ENCODE measurements at regions not wholly inside any gene's neighbourhood (a gene's known extent, or its start where the extent isn't known, plus 50 kb on each side); places are given as distances from the start of the nearest gene placed in this dataset.

GRCh38 chr6:81237226-81237625 lies 515.3 kb downstream of the TENT5A start:
- no peak overlapping the region for H3K27ac ChIP-seq
- no peak for TF ChIP-seq POLR2AphosphoS5 (IDR thresholded peaks at IDR 0.05)
- no peak for TF ChIP-seq EP300 (IDR thresholded peaks at IDR 0.05)
- TF ChIP-seq, protein P1, sequence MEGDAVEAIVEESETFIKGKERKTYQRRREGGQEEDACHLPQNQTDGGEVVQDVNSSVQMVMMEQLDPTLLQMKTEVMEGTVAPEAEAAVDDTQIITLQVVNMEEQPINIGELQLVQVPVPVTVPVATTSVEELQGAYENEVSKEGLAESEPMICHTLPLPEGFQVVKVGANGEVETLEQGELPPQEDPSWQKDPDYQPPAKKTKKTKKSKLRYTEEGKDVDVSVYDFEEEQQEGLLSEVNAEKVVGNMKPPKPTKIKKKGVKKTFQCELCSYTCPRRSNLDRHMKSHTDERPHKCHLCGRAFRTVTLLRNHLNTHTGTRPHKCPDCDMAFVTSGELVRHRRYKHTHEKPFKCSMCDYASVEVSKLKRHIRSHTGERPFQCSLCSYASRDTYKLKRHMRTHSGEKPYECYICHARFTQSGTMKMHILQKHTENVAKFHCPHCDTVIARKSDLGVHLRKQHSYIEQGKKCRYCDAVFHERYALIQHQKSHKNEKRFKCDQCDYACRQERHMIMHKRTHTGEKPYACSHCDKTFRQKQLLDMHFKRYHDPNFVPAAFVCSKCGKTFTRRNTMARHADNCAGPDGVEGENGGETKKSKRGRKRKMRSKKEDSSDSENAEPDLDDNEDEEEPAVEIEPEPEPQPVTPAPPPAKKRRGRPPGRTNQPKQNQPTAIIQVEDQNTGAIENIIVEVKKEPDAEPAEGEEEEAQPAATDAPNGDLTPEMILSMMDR (IDR thresholded peaks at IDR 0.05): no peak
- TF ChIP-seq POLR2A (IDR thresholded peaks at IDR 0.05): no peak
- H3K27me3 ChIP-seq: no peaks in the 10 kb centered on the region
- 92 to 95% (median 94%) methylated on average over 2 of the region's 2 CpGs for WGBS, 5 donors
- H3K9me3 ChIP-seq: no peaks in the 10 kb centered on the region
- intact Hi-C loops (cut with DNase I; ENCODE audit: low total_unique reads): no loop called here
- H3K4me1 ChIP-seq: no peaks in the 10 kb centered on the region
- no peaks in the 10 kb centered on the region for H3K36me3 ChIP-seq
- no peak overlapping the region for H3K4me3 ChIP-seq
- no peak for DNase-seq

GRCh38 chr6:81235512-81235911 lies 517.0 kb downstream of the TENT5A start:
- no peaks in the 10 kb centered on the region for H3K27me3 ChIP-seq
- no peak for DNase-seq
- H3K27ac ChIP-seq: no peak overlapping the region
- no peak overlapping the region for H3K4me3 ChIP-seq
- no peaks in the 10 kb centered on the region for H3K36me3 ChIP-seq
- TF ChIP-seq POLR2A (IDR thresholded peaks at IDR 0.05): no peak
- no peak for TF ChIP-seq POLR2AphosphoS5 (IDR thresholded peaks at IDR 0.05)
- TF ChIP-seq EP300 (IDR thresholded peaks at IDR 0.05): no peak
- TF ChIP-seq, protein P1 (IDR thresholded peaks at IDR 0.05): no peak
- no peaks in the 10 kb centered on the region for H3K9me3 ChIP-seq
- no peaks in the 10 kb centered on the region for H3K4me1 ChIP-seq
- intact Hi-C loops (cut with DNase I; ENCODE audit: low total_unique reads): no loop called here
- 58 to 80% (median 71%) methylated on average over 2 of the region's 2 CpGs for WGBS, 5 donors

GRCh38 chr6:81233990-81234389 lies 518.5 kb downstream of the TENT5A start:
- no peak for DNase-seq
- Histone ChIP-seq H3K36me3 (no peaks in the 10 kb centered on the region), H3K27me3 (no peaks in the 10 kb centered on the region), H3K4me3 (no peak overlapping the region), H3K9me3 (no peaks in the 10 kb centered on the region), H3K27ac (no peak overlapping the region), H3K4me1 (peaks cover 0 to 4% (median 0%) of the 10 kb centered on the region in 4 donors)
- WGBS, 5 donors: 61 to 82% (median 78%) methylated on average over 1 of the region's 1 CpG
- intact Hi-C loops (cut with DNase I; ENCODE audit: low total_unique reads): no loop called here
- TF ChIP-seq, protein P1 (IDR thresholded peaks at IDR 0.05): no peak
- TF ChIP-seq POLR2AphosphoS5 (IDR thresholded peaks at IDR 0.05) (no peak), EP300 (IDR thresholded peaks at IDR 0.05) (no peak), POLR2A (IDR thresholded peaks at IDR 0.05) (no peak)

- 9 to 20% (median 12%) methylated on average over 2 of the region's 2 CpGs for WGBS, 5 donors
- Histone ChIP-seq H3K9me3 (no peaks in the 10 kb centered on the region), H3K36me3 (no peaks in the 10 kb centered on the region), H3K4me1 (peaks cover 0 to 4% (median 0%) of the 10 kb centered on the region in 4 donors), H3K4me3 (no peak overlapping the region), H3K27me3 (no peaks in the 10 kb centered on the region), H3K27ac (no peak overlapping the region)
- TF ChIP-seq EP300 (IDR thresholded peaks at IDR 0.05): no peak
- DNase-seq: peak in 1 of 2 donors; percentile 51
- intact Hi-C loops (cut with DNase I; ENCODE audit: low total_unique reads): no loop called here
Observed at GRCh38 chr6:81228912-81229555, 523.4 kb downstream of the TENT5A start.

DNA sequence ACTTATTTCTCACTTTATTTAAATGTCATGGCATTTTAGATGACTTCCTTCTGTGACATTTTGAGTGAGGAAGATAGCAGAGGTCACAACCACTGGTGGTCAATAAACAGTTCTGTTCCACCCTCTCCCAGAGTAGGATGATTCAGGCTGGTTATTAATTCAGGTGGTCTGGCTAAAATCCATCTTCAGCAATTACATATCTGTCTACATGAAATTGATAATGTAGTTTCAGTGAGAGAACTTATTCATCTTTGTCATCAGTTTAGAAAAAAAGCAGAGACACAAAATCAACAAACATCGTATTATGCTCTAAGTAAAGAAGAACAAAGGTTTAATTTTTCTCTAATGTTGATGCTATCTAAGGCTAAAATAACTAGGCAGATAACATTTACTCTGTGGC lies 525.5 kb downstream of the TENT5A start:
- Histone ChIP-seq H3K27me3 (no peaks in the 10 kb centered on the region), H3K4me1 (peaks cover 0 to 4% (median 0%) of the 10 kb centered on the region in 4 donors), H3K4me3 (no peak overlapping the region), H3K36me3 (no peaks in the 10 kb centered on the region), H3K9me3 (no peaks in the 10 kb centered on the region), H3K27ac (no peak overlapping the region)
- TF ChIP-seq EP300 (IDR thresholded peaks at IDR 0.05): no peak
- TF ChIP-seq POLR2AphosphoS5 (IDR thresholded peaks at IDR 0.05): no peak
- TF ChIP-seq, protein P1 (IDR thresholded peaks at IDR 0.05): no peak
- TF ChIP-seq POLR2A (IDR thresholded peaks at IDR 0.05): no peak
- intact Hi-C loops (cut with DNase I; ENCODE audit: low total_unique reads): no loop called here
- no peak for DNase-seq
- 54 to 84% (median 79%) methylated on average over 1 of the region's 1 CpG for WGBS, 5 donors

Measured in stomach (tissue), 8 donors.